Lower lobe of right lung (tissue), 2 donors: ENCODE measurements at regions not wholly inside any gene's neighbourhood (a gene's known extent, or its start where the extent isn't known, plus 50 kb on each side); places are given as distances from the start of the nearest gene placed in this dataset.

Source experiments
- ATAC-seq, 2 donors: fragments of 200-7000 bp; cut with Tn5 transposase; one replicate each; pipeline ENCODE4 v1.9.1; 2020 to 2022; ENCODE audit warnings: mild to moderate bottlenecking in 2 of 2, moderate library complexity in 2 of 2
- DNase-seq: peaks from one replicate; pipeline ENCODE4 v3.0.0-alpha.2; 2020
- H3K27ac ChIP-seq: fragments of 200-600 bp; one replicate; pipeline ENCODE4 v1.8.0; 2022
- H3K27me3 ChIP-seq: fragments of 200-600 bp; one replicate; pipeline ENCODE4 v1.8.0; 2022; ENCODE audit warnings: low read depth
- H3K36me3 ChIP-seq: fragments of 200-600 bp; one replicate; pipeline ENCODE4 v1.8.0; 2022; ENCODE audit warnings: mild to moderate bottlenecking
- H3K4me1 ChIP-seq: fragments of 200-600 bp; one replicate; pipeline ENCODE4 v1.8.0; 2022
- H3K4me3 ChIP-seq: fragments of 200-600 bp; one replicate; pipeline ENCODE4 v1.8.0; 2022; ENCODE audit warnings: mild to moderate bottlenecking
- H3K9me3 ChIP-seq: fragments of 200-600 bp; one replicate; pipeline ENCODE4 v1.8.0; 2022
- intact Hi-C: fragments of 100-400 bp; cut with DNase I; formaldehyde crosslinking; loops from one replicate; pipeline ENCODE4 v1.11.0; 2022
- TF ChIP-seq, protein P1 (sequence below): fragments of 200-600 bp; IDR thresholded peaks from one replicate; pipeline ENCODE4 v1.8.0; 2022; ENCODE audit warnings: antibody characterized with exemption, mild to moderate bottlenecking
- donor health status: DM: no; HTN: yes; CAD: no; lungs with severe emphysema.

DNA sequence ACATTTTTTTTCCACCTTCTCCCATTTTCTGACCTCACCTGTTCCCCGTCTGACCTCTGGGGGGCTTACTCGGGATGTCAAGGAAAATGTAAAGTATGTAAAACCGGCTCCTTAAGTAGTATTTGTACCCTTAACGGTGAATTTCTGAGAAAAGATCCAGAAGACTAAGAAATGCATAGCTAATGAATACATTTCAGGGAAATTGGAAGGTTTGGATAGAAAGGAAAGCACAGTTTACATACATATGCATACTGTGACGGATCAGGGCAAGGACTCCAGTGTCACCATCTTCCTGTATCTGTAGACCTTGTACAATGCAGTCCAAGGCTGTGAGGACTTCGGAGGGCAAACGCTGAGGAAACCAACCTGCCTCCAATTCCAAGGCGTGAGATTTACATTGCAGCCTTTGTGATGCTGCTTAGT, 2185.9 kb upstream of the TENM3 start:
- Histone ChIP-seq H3K9me3 (no peaks in the 10 kb centered on the region), H3K27me3 (peaks cover 48% of the 10 kb centered on the region), H3K4me1 (peaks cover 16% of the 10 kb centered on the region), H3K4me3 (no peak overlapping the region), H3K27ac (no peak overlapping the region), H3K36me3 (no peaks in the 10 kb centered on the region)
- intact Hi-C loops, result no loop called here
- DNase-seq (no peak), ATAC-seq (no peak)
- TF ChIP-seq, protein P1, sequence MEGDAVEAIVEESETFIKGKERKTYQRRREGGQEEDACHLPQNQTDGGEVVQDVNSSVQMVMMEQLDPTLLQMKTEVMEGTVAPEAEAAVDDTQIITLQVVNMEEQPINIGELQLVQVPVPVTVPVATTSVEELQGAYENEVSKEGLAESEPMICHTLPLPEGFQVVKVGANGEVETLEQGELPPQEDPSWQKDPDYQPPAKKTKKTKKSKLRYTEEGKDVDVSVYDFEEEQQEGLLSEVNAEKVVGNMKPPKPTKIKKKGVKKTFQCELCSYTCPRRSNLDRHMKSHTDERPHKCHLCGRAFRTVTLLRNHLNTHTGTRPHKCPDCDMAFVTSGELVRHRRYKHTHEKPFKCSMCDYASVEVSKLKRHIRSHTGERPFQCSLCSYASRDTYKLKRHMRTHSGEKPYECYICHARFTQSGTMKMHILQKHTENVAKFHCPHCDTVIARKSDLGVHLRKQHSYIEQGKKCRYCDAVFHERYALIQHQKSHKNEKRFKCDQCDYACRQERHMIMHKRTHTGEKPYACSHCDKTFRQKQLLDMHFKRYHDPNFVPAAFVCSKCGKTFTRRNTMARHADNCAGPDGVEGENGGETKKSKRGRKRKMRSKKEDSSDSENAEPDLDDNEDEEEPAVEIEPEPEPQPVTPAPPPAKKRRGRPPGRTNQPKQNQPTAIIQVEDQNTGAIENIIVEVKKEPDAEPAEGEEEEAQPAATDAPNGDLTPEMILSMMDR, result no peak

GRCh38 chr4:180057891-180058671, 2185.1 kb upstream of the TENM3 start:
- Histone ChIP-seq H3K27ac (no peak overlapping the region), H3K4me1 (peaks cover 16% of the 10 kb centered on the region), H3K4me3 (peak overlapping the region; percentile 56), H3K9me3 (no peaks in the 10 kb centered on the region), H3K27me3 (peaks cover 48% of the 10 kb centered on the region), H3K36me3 (no peaks in the 10 kb centered on the region)
- TF ChIP-seq, protein P1, result no peak
- ATAC-seq (peak; percentile 50 to 55), DNase-seq (peak; percentile 43)
- intact Hi-C loops, result no loop called here

DNA sequence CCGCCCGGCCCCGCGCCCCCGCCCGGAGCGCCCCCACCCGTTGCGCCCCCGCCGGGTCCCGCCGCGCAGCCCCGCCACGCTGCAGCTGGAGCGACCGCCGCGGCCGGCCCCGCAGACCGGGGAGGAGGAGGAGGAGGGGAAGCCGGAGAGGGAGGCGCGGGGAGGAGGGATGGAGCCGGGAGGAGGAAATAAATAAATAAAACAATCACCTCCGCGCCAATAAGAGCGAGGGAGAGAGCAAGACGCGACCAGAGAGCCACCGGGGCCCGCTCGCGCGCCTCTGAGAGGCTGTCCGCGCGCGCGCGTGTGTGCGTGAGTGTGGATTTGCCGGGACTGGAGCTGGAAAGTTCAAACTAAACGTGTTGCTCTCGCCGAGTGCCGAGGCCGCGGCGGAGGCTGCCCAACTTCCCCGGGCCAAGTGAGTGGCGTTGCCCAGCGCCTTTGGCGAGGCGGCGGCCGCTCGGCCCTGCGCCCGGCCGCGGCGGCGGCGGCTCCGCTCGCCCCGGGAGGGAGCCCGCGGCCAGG, 2184.4 kb upstream of the TENM3 start:
- peak; percentile 64 to 66 for ATAC-seq
- peaks cover 48% of the 10 kb centered on the region for H3K27me3 ChIP-seq
- DNase-seq, result peak; percentile 47

GRCh38 chr4:180059216-180059881, 2183.9 kb upstream of the TENM3 start:
- H3K36me3 ChIP-seq, result no peaks in the 10 kb centered on the region
- peaks cover 53% of the 10 kb centered on the region for H3K27me3 ChIP-seq
- ATAC-seq (peak in 1 of 2 donors; percentile 7), DNase-seq (no peak)
- intact Hi-C loops, result no loop called here
- H3K9me3 ChIP-seq, result no peaks in the 10 kb centered on the region
- TF ChIP-seq, protein P1, result no peak
- H3K4me1 ChIP-seq, result peaks cover 16% of the 10 kb centered on the region
- H3K27ac ChIP-seq, result no peak overlapping the region
- H3K4me3 ChIP-seq, result peak overlapping the region; percentile 56

More for the DNA sequence above, 2184.4 kb upstream of the TENM3 start:
- Histone ChIP-seq H3K9me3 (no peaks in the 10 kb centered on the region), H3K36me3 (no peaks in the 10 kb centered on the region), H3K4me1 (peaks cover 16% of the 10 kb centered on the region), H3K27ac (no peak overlapping the region), H3K4me3 (peak overlapping the region; percentile 56)
- TF ChIP-seq, protein P1, result no peak
- intact Hi-C loops, result no loop called here

GRCh38 chr4:180060159-180060889, 2182.9 kb upstream of the TENM3 start:
- no peak for ATAC-seq
- intact Hi-C loops, result no loop called here
- Histone ChIP-seq H3K27me3 (peaks cover 53% of the 10 kb centered on the region), H3K4me1 (peaks cover 16% of the 10 kb centered on the region), H3K36me3 (no peaks in the 10 kb centered on the region), H3K27ac (no peak overlapping the region), H3K4me3 (no peak overlapping the region), H3K9me3 (no peaks in the 10 kb centered on the region)
- DNase-seq, result no peak
- TF ChIP-seq, protein P1, result no peak
